ENCODE measurements at regions not wholly inside any gene's neighbourhood (a gene's known extent, or its start where the extent isn't known, plus 50 kb on each side); places are given as distances from the start of the nearest gene placed in this dataset.

- TF ChIP-seq CTCF (IDR thresholded peaks at IDR 0.05; ENCODE audit: low read depth, low read length): no peak
- no peak for TF ChIP-seq MAX (IDR thresholded peaks at IDR 0.05; ENCODE audit: low read depth, low read length)
- no peak for TF ChIP-seq POLR2A (IDR thresholded peaks at IDR 0.05; ENCODE audit: extremely low read depth, insufficient read length)
These were observed 157.9 kb downstream of the PAWR start for GRCh38 chr12:79532907-79533288.

Data from NB4 (cell line).